ENCODE measurements at regions not wholly inside any gene's neighbourhood (a gene's known extent, or its start where the extent isn't known, plus 50 kb on each side); places are given as distances from the start of the nearest gene placed in this dataset.
"Not testable (repeated sequence)": the region's sequence is repeated elsewhere in the genome, so short reads cannot be mapped to it uniquely, and the experiment has no call there.

- Mint-ChIP-seq H3K27ac (no peak overlapping the region), H3K4me3 (no peak overlapping the region), H3K36me3 (no peaks in the 10 kb centered on the region), H3K9me3 (peaks cover 0 to 4% of the 10 kb centered on the region in 2 donors), H3K4me1 (no peaks in the 10 kb centered on the region), H3K27me3 (no peaks in the 10 kb centered on the region)
- DNase-seq (no peak), ATAC-seq (replicated peaks) (no peak)
Measured at GRCh38 chr5:166596043-166596442, 1695.4 kb upstream of the WWC1 start.

- Mint-ChIP-seq H3K27me3 (no peaks in the 10 kb centered on the region), H3K27ac (no peak overlapping the region), H3K4me3 (no peak overlapping the region), H3K4me1 (no peaks in the 10 kb centered on the region), H3K9me3 (peaks cover 0 to 2% of the 10 kb centered on the region in 2 donors), H3K36me3 (no peaks in the 10 kb centered on the region)
- no peak for ATAC-seq (replicated peaks)
- DNase-seq: no peak
Measured at GRCh38 chr5:166602271-166602670, 1689.2 kb upstream of the WWC1 start.

GRCh38 chr5:166617507-166617906, 1673.9 kb upstream of the WWC1 start:
- no peak overlapping the region for H3K4me3 Mint-ChIP-seq
- no peaks in the 10 kb centered on the region for H3K27me3 Mint-ChIP-seq
- no peak overlapping the region for H3K27ac Mint-ChIP-seq
- peaks cover under 1 to 8% of the 10 kb centered on the region in 2 donors for H3K9me3 Mint-ChIP-seq
- DNase-seq (no peak), ATAC-seq (replicated peaks) (no peak)
- no peaks in the 10 kb centered on the region for H3K4me1 Mint-ChIP-seq
- no peaks in the 10 kb centered on the region for H3K36me3 Mint-ChIP-seq

- no peak overlapping the region for H3K27ac Mint-ChIP-seq
- no peak overlapping the region for H3K4me3 Mint-ChIP-seq
- H3K36me3 Mint-ChIP-seq: no peaks in the 10 kb centered on the region
- peaks cover 3 to 8% of the 10 kb centered on the region in 2 donors for H3K9me3 Mint-ChIP-seq
- H3K4me1 Mint-ChIP-seq: no peaks in the 10 kb centered on the region
- ATAC-seq (replicated peaks) (no peak), DNase-seq (no peak)
- no peaks in the 10 kb centered on the region for H3K27me3 Mint-ChIP-seq
Measured at GRCh38 chr5:166618526-166618925, 1672.9 kb upstream of the WWC1 start.

- H3K27ac Mint-ChIP-seq: no peak overlapping the region
- H3K36me3 Mint-ChIP-seq: no peaks in the 10 kb centered on the region
- peaks cover 3 to 6% of the 10 kb centered on the region in 2 donors for H3K9me3 Mint-ChIP-seq
- no peak for ATAC-seq (replicated peaks)
- H3K27me3 Mint-ChIP-seq: no peaks in the 10 kb centered on the region
- H3K4me3 Mint-ChIP-seq: no peak overlapping the region
- no peak for DNase-seq
- H3K4me1 Mint-ChIP-seq: no peaks in the 10 kb centered on the region
Measured at GRCh38 chr5:166624573-166624972, 1666.9 kb upstream of the WWC1 start.

GRCh38 chr5:166625210-166625865, 1666.1 kb upstream of the WWC1 start:
- no peak for DNase-seq
- peaks cover 2 to 3% of the 10 kb centered on the region in 2 donors for H3K9me3 Mint-ChIP-seq
- no peaks in the 10 kb centered on the region for H3K36me3 Mint-ChIP-seq
- no peak for ATAC-seq (replicated peaks)
- H3K4me3 Mint-ChIP-seq: no peak overlapping the region
- no peaks in the 10 kb centered on the region for H3K4me1 Mint-ChIP-seq
- no peak overlapping the region for H3K27ac Mint-ChIP-seq
- H3K27me3 Mint-ChIP-seq: no peaks in the 10 kb centered on the region

- no peak overlapping the region for H3K4me3 Mint-ChIP-seq
- H3K27ac Mint-ChIP-seq: no peak overlapping the region
- no peaks in the 10 kb centered on the region for H3K36me3 Mint-ChIP-seq
- peaks cover 1 to 4% of the 10 kb centered on the region in 2 donors for H3K9me3 Mint-ChIP-seq
- DNase-seq: no peak
- H3K27me3 Mint-ChIP-seq: no peaks in the 10 kb centered on the region
- H3K4me1 Mint-ChIP-seq: no peaks in the 10 kb centered on the region
- ATAC-seq (replicated peaks): no peak
Measured at GRCh38 chr5:166637295-166637694, 1654.2 kb upstream of the WWC1 start.

GRCh38 chr5:166639151-166639550, 1652.3 kb upstream of the WWC1 start:
- ATAC-seq (replicated peaks): peak in 1 of 2 donors; percentile 12
- H3K9me3 Mint-ChIP-seq: peaks cover 3 to 7% of the 10 kb centered on the region in 2 donors
- no peak overlapping the region for H3K4me3 Mint-ChIP-seq
- H3K36me3 Mint-ChIP-seq: no peaks in the 10 kb centered on the region
- no peaks in the 10 kb centered on the region for H3K27me3 Mint-ChIP-seq
- no peak overlapping the region for H3K27ac Mint-ChIP-seq
- no peaks in the 10 kb centered on the region for H3K4me1 Mint-ChIP-seq
- no peak for DNase-seq

- DNase-seq, H3K36me3 Mint-ChIP-seq: not testable (repeated sequence)
Measured at GRCh38 chr5:166640136-166640535, 1651.3 kb upstream of the WWC1 start.

GRCh38 chr5:166648736-166649135, 1642.7 kb upstream of the WWC1 start:
- Mint-ChIP-seq H3K27me3 (no peaks in the 10 kb centered on the region), H3K4me3 (no peak overlapping the region), H3K9me3 (peaks cover 3 to 9% of the 10 kb centered on the region in 2 donors), H3K36me3 (no peaks in the 10 kb centered on the region), H3K27ac (no peak overlapping the region), H3K4me1 (no peaks in the 10 kb centered on the region)
- no peak for ATAC-seq (replicated peaks)
- DNase-seq: no peak

More at GRCh38 chr5:166640136-166640535, 1651.3 kb upstream of the WWC1 start:
- not testable (repeated sequence) for H3K27me3 Mint-ChIP-seq; H3K27ac Mint-ChIP-seq; H3K4me1 Mint-ChIP-seq; ATAC-seq (replicated peaks); H3K4me3 Mint-ChIP-seq; H3K9me3 Mint-ChIP-seq

GRCh38 chr5:166649676-166650075, 1641.8 kb upstream of the WWC1 start:
- no peaks in the 10 kb centered on the region for H3K27me3 Mint-ChIP-seq
- ATAC-seq (replicated peaks): no peak
- no peaks in the 10 kb centered on the region for H3K36me3 Mint-ChIP-seq
- DNase-seq: no peak
- H3K4me1 Mint-ChIP-seq: no peaks in the 10 kb centered on the region
- no peak overlapping the region for H3K27ac Mint-ChIP-seq
- H3K4me3 Mint-ChIP-seq: no peak overlapping the region
- peaks cover 5 to 7% of the 10 kb centered on the region in 2 donors for H3K9me3 Mint-ChIP-seq

GRCh38 chr5:166651234-166651633, 1640.2 kb upstream of the WWC1 start:
- no peak for DNase-seq
- no peaks in the 10 kb centered on the region for H3K4me1 Mint-ChIP-seq
- H3K4me3 Mint-ChIP-seq: no peak overlapping the region
- no peaks in the 10 kb centered on the region for H3K36me3 Mint-ChIP-seq
- H3K27me3 Mint-ChIP-seq: no peaks in the 10 kb centered on the region
- no peak for ATAC-seq (replicated peaks)
- no peak overlapping the region for H3K27ac Mint-ChIP-seq
- H3K9me3 Mint-ChIP-seq: peaks cover 5 to 7% of the 10 kb centered on the region in 2 donors

- no peaks in the 10 kb centered on the region for H3K36me3 Mint-ChIP-seq
- DNase-seq: no peak
- H3K27me3 Mint-ChIP-seq: no peaks in the 10 kb centered on the region
- peaks cover 7 to 9% of the 10 kb centered on the region in 2 donors for H3K9me3 Mint-ChIP-seq
- H3K4me1 Mint-ChIP-seq: no peaks in the 10 kb centered on the region
- no peak overlapping the region for H3K4me3 Mint-ChIP-seq
- no peak for ATAC-seq (replicated peaks)
- no peak overlapping the region for H3K27ac Mint-ChIP-seq
Measured at GRCh38 chr5:166671811-166672210, 1619.6 kb upstream of the WWC1 start.

- DNase-seq (no peak), ATAC-seq (replicated peaks) (no peak)
- no peak overlapping the region for H3K27ac Mint-ChIP-seq
- H3K9me3 Mint-ChIP-seq: peaks cover 7 to 9% of the 10 kb centered on the region in 2 donors
- H3K4me3 Mint-ChIP-seq: no peak overlapping the region
- no peaks in the 10 kb centered on the region for H3K27me3 Mint-ChIP-seq
- H3K4me1 Mint-ChIP-seq: no peaks in the 10 kb centered on the region
- H3K36me3 Mint-ChIP-seq: no peaks in the 10 kb centered on the region
Measured at GRCh38 chr5:166672431-166672830, 1619.0 kb upstream of the WWC1 start.

- H3K9me3 Mint-ChIP-seq: peaks cover 2 to 4% of the 10 kb centered on the region in 2 donors
- no peaks in the 10 kb centered on the region for H3K36me3 Mint-ChIP-seq
- H3K27me3 Mint-ChIP-seq: no peaks in the 10 kb centered on the region
- DNase-seq: no peak
- no peaks in the 10 kb centered on the region for H3K4me1 Mint-ChIP-seq
- ATAC-seq (replicated peaks): no peak
- no peak overlapping the region for H3K4me3 Mint-ChIP-seq
- H3K27ac Mint-ChIP-seq: no peak overlapping the region
Measured at GRCh38 chr5:166677891-166678290, 1613.6 kb upstream of the WWC1 start.

Measured in stimulated activated naive B cell treated with anti-CD40 and anti-IgM and Interleukin-4, amounts not matched to agents 10 μg/mL and 1 μg/mL and 100 μg/mL, for 72 hours (primary cell).